ENCODE measurements at regions not wholly inside any gene's neighbourhood (a gene's known extent, or its start where the extent isn't known, plus 50 kb on each side); places are given as distances from the start of the nearest gene placed in this dataset.

GRCh38 chr11:70769521-70769920, 371.2 kb downstream of the CTTN start:
- Mint-ChIP-seq H3K4me3 (ENCODE audit: unreplicated experiment) (no peak overlapping the region), H3K36me3 (ENCODE audit: insufficient read depth, unreplicated experiment) (peaks cover 75% of the 10 kb centered on the region), H3K27me3 (ENCODE audit: insufficient read depth, unreplicated experiment) (no peaks in the 10 kb centered on the region), H3K27ac (ENCODE audit: unreplicated experiment) (no peak overlapping the region), H3K4me1 (ENCODE audit: low read depth, unreplicated experiment) (peaks cover 8% of the 10 kb centered on the region), H3K9me3 (ENCODE audit: unreplicated experiment) (peaks cover 13% of the 10 kb centered on the region)
- Histone ChIP-seq H3K4me1 (peaks cover 7% of the 10 kb centered on the region; the same call in 1 of the 2 replicates), H3K36me3 (ENCODE audit: control insufficient read depth, insufficient read depth, low read length) (peaks cover 2% of the 10 kb centered on the region; the same call in 1 of the 2 replicates), H3K4me3 (ENCODE audit: low read depth, low read length) (no peak overlapping the region), H3K9me3 (no peaks in the 10 kb centered on the region), H3K27me3 (replicated peaks; ENCODE audit: control insufficient read depth, insufficient read depth, low read length) (no peaks in the 10 kb centered on the region)
- intact Hi-C loops (cut with micrococcal nuclease; ENCODE audit: unreplicated experiment), result no loop called here
- ChIA-PET CTCF (no interaction called here), POLR2A (no interaction called here)
- TF ChIP-seq, protein P1, sequence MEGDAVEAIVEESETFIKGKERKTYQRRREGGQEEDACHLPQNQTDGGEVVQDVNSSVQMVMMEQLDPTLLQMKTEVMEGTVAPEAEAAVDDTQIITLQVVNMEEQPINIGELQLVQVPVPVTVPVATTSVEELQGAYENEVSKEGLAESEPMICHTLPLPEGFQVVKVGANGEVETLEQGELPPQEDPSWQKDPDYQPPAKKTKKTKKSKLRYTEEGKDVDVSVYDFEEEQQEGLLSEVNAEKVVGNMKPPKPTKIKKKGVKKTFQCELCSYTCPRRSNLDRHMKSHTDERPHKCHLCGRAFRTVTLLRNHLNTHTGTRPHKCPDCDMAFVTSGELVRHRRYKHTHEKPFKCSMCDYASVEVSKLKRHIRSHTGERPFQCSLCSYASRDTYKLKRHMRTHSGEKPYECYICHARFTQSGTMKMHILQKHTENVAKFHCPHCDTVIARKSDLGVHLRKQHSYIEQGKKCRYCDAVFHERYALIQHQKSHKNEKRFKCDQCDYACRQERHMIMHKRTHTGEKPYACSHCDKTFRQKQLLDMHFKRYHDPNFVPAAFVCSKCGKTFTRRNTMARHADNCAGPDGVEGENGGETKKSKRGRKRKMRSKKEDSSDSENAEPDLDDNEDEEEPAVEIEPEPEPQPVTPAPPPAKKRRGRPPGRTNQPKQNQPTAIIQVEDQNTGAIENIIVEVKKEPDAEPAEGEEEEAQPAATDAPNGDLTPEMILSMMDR (IDR thresholded peaks at IDR 0.05; ENCODE audit: insufficient read depth in 1 of 2, low read depth in 1 of 2, low read length in 1 of 2, severe bottlenecking in 1 of 2, unreplicated experiment in 1 of 2), result no peak
- BruUV-seq (replicated peaks), result no TSS peak
- DNase-seq, result no peak

DNA sequence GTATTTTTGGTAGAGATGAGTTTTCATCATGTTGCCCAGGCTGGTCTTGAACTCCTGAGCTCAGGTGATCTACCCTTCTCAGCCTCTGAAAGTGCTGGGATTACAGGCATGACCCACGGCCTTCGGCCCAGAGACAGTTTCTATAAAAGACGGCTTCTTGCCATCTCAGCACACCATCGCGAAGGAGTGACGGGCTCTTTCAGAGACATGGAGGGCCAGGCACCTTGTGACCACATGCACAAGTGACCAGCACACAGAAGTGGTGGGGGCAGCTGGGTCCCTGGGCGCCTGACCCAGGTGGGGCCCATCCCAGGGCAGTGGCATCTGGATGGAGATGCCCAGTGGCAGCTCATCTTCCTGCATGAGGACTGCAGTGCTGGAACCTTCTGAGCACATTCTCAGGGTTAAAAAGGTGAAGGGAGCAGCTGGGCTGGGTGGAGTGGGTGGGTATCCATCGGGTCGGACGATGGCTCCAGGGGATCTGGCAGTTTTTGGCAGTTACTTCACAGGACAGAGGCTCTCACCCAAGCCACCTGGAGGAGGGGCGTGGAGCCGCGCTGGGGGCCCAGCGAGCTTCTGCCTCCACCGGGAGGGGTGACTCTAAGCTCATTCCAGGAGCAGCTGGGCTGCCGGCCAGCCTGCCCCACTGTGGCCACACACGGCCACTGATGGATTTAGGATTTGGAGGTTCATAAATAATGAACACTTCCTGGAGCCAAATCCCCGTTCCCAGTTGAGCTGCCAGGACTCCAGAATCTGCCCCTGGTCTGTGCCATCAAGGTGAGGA, 373.0 kb downstream of the CTTN start:
- Histone ChIP-seq H3K27me3 (replicated peaks; ENCODE audit: control insufficient read depth, insufficient read depth, low read length) (no peaks in the 10 kb centered on the region), H3K9me3 (no peaks in the 10 kb centered on the region), H3K4me3 (ENCODE audit: low read depth, low read length) (no peak overlapping the region), H3K36me3 (ENCODE audit: control insufficient read depth, insufficient read depth, low read length) (0 out of 2 replicates have a peak, but pooled peaks cover 2% of the 10 kb centered on the region), H3K4me1 (peaks cover 7% of the 10 kb centered on the region; the same call in 1 of the 2 replicates)
- BruUV-seq (replicated peaks), result no TSS peak
- Mint-ChIP-seq H3K27me3 (ENCODE audit: insufficient read depth, unreplicated experiment) (no peaks in the 10 kb centered on the region), H3K4me3 (ENCODE audit: unreplicated experiment) (no peak overlapping the region), H3K4me1 (ENCODE audit: low read depth, unreplicated experiment) (peaks cover 8% of the 10 kb centered on the region), H3K27ac (ENCODE audit: unreplicated experiment) (no peak overlapping the region), H3K36me3 (ENCODE audit: insufficient read depth, unreplicated experiment) (peaks cover 72% of the 10 kb centered on the region), H3K9me3 (ENCODE audit: unreplicated experiment) (peaks cover 15% of the 10 kb centered on the region)
- ChIA-PET POLR2A (no interaction called here), CTCF (interaction anchor here (0.7 kb wide), 1 partner anchor 268 kb away, joined by 3 read pairs; no protein-coding TSS in a partner anchor)
- intact Hi-C loops (cut with micrococcal nuclease; ENCODE audit: unreplicated experiment), result no loop called here
- DNase-seq, result peak in 1 of 2 experiments; percentile 29
- TF ChIP-seq, protein P1 (IDR thresholded peaks at IDR 0.05; ENCODE audit: insufficient read depth in 1 of 2, low read depth in 1 of 2, low read length in 1 of 2, severe bottlenecking in 1 of 2, unreplicated experiment in 1 of 2), result no peak

DNA sequence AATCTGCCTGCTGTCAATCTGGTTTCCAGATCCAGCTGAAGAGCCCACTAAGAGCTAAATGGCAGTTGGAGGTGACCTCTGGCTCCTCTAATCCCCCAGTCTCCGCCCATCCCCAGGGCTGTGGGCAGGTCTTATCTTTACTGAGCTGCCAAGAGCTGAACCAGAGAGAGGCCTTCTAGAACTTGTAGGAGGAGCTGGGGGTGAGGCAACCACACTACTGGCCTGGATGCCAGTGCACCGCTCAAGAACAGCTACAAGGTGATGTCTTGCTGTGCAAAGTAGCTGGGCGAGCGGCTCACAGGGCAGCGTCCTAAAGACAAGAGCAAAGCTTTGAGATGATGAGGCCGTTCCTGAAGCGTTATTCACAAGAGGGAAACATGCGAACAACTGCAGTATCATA, 374.6 kb downstream of the CTTN start:
- H3K36me3 Mint-ChIP-seq (ENCODE audit: insufficient read depth, unreplicated experiment), result peaks cover 57% of the 10 kb centered on the region
- no peak overlapping the region for H3K27ac Mint-ChIP-seq (ENCODE audit: unreplicated experiment)
- peak; percentile 75 to 80 for DNase-seq
- BruUV-seq (replicated peaks), result no TSS peak
- CTCF ChIA-PET, result interaction anchor here (0.7 kb wide), 1 partner anchor 42 kb away, joined by 3 read pairs; no protein-coding TSS in a partner anchor
- peaks cover 30% of the 10 kb centered on the region for H3K9me3 Mint-ChIP-seq (ENCODE audit: unreplicated experiment)
- H3K9me3 ChIP-seq, result no peaks in the 10 kb centered on the region
- H3K4me1 ChIP-seq, result peaks cover 7% of the 10 kb centered on the region; the same call in 1 of the 2 replicates
- intact Hi-C loops (cut with micrococcal nuclease; ENCODE audit: unreplicated experiment), result no loop called here
- H3K4me3 Mint-ChIP-seq (ENCODE audit: unreplicated experiment), result no peak overlapping the region
- H3K27me3 Mint-ChIP-seq (ENCODE audit: insufficient read depth, unreplicated experiment), result no peaks in the 10 kb centered on the region
- peaks cover 8% of the 10 kb centered on the region for H3K4me1 Mint-ChIP-seq (ENCODE audit: low read depth, unreplicated experiment)
- TF ChIP-seq, protein P1 (IDR thresholded peaks at IDR 0.05; ENCODE audit: insufficient read depth in 1 of 2, low read depth in 1 of 2, low read length in 1 of 2, severe bottlenecking in 1 of 2, unreplicated experiment in 1 of 2), result no peak
- POLR2A ChIA-PET, result no interaction called here
- H3K4me3 ChIP-seq (ENCODE audit: low read depth, low read length), result no peak overlapping the region
- H3K36me3 ChIP-seq (ENCODE audit: control insufficient read depth, insufficient read depth, low read length), result 0 out of 2 replicates have a peak, but pooled peaks cover 2% of the 10 kb centered on the region
- H3K27me3 ChIP-seq (replicated peaks; ENCODE audit: control insufficient read depth, insufficient read depth, low read length), result no peaks in the 10 kb centered on the region

Measured in Caco-2 (cell line).